GM19043 (cell line): ENCODE measurements at regions not wholly inside any gene's neighbourhood (a gene's known extent, or its start where the extent isn't known, plus 50 kb on each side); places are given as distances from the start of the nearest gene placed in this dataset.
"Not testable (repeated sequence)": the region's sequence is repeated elsewhere in the genome, so short reads cannot be mapped to it uniquely, and the experiment has no call there.

Source experiments
- ATAC-seq: cut with Tn5 transposase; IDR thresholded peaks from one replicate; pipeline ENCODE4 v1.9.1; 2021; ENCODE audit warnings: low read depth; ENCODE audit not compliant: unreplicated experiment

GRCh38 chr22:48303369-48303725 is 1524.3 kb downstream of the BRD1 start:
- no peak for ATAC-seq

- no peak for ATAC-seq
These were observed 1524.9 kb downstream of the BRD1 start for GRCh38 chr22:48302657-48303368.

- no peak for ATAC-seq
These were observed 1525.8 kb downstream of the BRD1 start for GRCh38 chr22:48301908-48302307.

- no peak for ATAC-seq
These were observed 1526.3 kb downstream of the BRD1 start for GRCh38 chr22:48301421-48301820.

GRCh38 chr22:48300877-48301276 is 1526.8 kb downstream of the BRD1 start:
- no peak for ATAC-seq

- no peak for ATAC-seq
These were observed 1527.9 kb downstream of the BRD1 start for GRCh38 chr22:48299801-48300200.

GRCh38 chr22:48299124-48299523 is 1528.5 kb downstream of the BRD1 start:
- no peak for ATAC-seq

- no peak for ATAC-seq
These were observed 1530.4 kb downstream of the BRD1 start for GRCh38 chr22:48297296-48297695.

GRCh38 chr22:48289954-48290353 is 1527.5 kb downstream of the TBC1D22A start:
- ATAC-seq = not testable (repeated sequence)

GRCh38 chr22:48288376-48288940 is 1526.0 kb downstream of the TBC1D22A start:
- no peak for ATAC-seq

- ATAC-seq = no peak
These were observed 1524.6 kb downstream of the TBC1D22A start for GRCh38 chr22:48287031-48287430.

GRCh38 chr22:48284671-48285070 is 1522.2 kb downstream of the TBC1D22A start:
- no peak for ATAC-seq

GRCh38 chr22:48282804-48283203 is 1520.4 kb downstream of the TBC1D22A start:
- ATAC-seq = no peak

GRCh38 chr22:48279461-48279756 is 1517.0 kb downstream of the TBC1D22A start:
- ATAC-seq = no peak

GRCh38 chr22:48278620-48279460 is 1516.4 kb downstream of the TBC1D22A start:
- no peak for ATAC-seq

GRCh38 chr22:48277868-48278581 is 1515.6 kb downstream of the TBC1D22A start:
- ATAC-seq = no peak

GRCh38 chr22:48276994-48277867 is 1514.8 kb downstream of the TBC1D22A start:
- no peak for ATAC-seq

GRCh38 chr22:48275412-48275811 is 1513.0 kb downstream of the TBC1D22A start:
- no peak for ATAC-seq

GRCh38 chr22:48270731-48271130 is 1508.3 kb downstream of the TBC1D22A start:
- no peak for ATAC-seq
